IMR-90 (cell line): ENCODE measurements at regions not wholly inside any gene's neighbourhood (a gene's known extent, or its start where the extent isn't known, plus 50 kb on each side); places are given as distances from the start of the nearest gene placed in this dataset.
"Not testable (repeated sequence)": the region's sequence is repeated elsewhere in the genome, so short reads cannot be mapped to it uniquely, and the experiment has no call there.

Experiments used
- ATAC-seq: fragments of 200-7000 bp; cut with Tn5 transposase; 2 replicates; pipeline ENCODE4 v1.9.1; 2020; ENCODE audit warnings: low read depth, mild to moderate bottlenecking, moderate library complexity
- BruUV-seq: library from RNA; stranded (reverse); fragments of 400-500 nt; replicated peaks from 2 replicates; lab custom pipeline; 2021; lab: Mats Ljungman, UMichigan
- CTCF ChIA-PET: fragments of 300-600 bp; formaldehyde crosslinking; extraction: SDS; loops from one replicate; lab custom pipeline; 2021; ENCODE audit warnings: antibody characterized with exemption; lab: Yijun Ruan, JAX
- POLR2A ChIA-PET: fragments of 300-600 bp; sonication (Branson Sonifier 250); formaldehyde crosslinking; loops from one replicate; lab custom pipeline; 2022; ENCODE audit warnings: antibody characterized with exemption; ENCODE audit not compliant: unreplicated experiment; lab: Charles Lee
- DNase-seq: peaks from one replicate; pipeline ENCODE4 v3.0.0; 2013
- H2AFZ ChIP-seq: replicated peaks from 2 replicates; pipeline ENCODE3; 2013; ENCODE audit warnings: low read length, mild to moderate bottlenecking; ENCODE audit not compliant: poor library complexity
- H2AK5ac ChIP-seq: 2 replicates; pipeline ENCODE4 v1.6.1; 2013; ENCODE audit warnings: low read depth, low read length, inconsistent platforms
- H2AK9ac ChIP-seq: replicated peaks from 2 replicates; pipeline ENCODE3; 2013; ENCODE audit warnings: mild to moderate bottlenecking, low read depth, low read length, moderate library complexity; ENCODE audit not compliant: poor library complexity
- H2BK120ac ChIP-seq: 2 replicates; pipeline ENCODE4 v1.6.1; 2013; ENCODE audit warnings: low read depth, low read length, inconsistent platforms
- H2BK15ac ChIP-seq: 3 replicates; pipeline ENCODE4 v1.6.1; 2013; ENCODE audit warnings: low read depth, low read length, inconsistent platforms
- H2BK20ac ChIP-seq: 2 replicates; pipeline ENCODE4 v1.6.1; 2013; ENCODE audit warnings: low read depth, mild to moderate bottlenecking, inconsistent platforms, low read length, moderate library complexity
- H2BK5ac ChIP-seq: 2 replicates; pipeline ENCODE4 v1.6.1; 2013; ENCODE audit warnings: mild to moderate bottlenecking, low read depth, low read length, inconsistent platforms; ENCODE audit not compliant: poor library complexity, severe bottlenecking
- H3K14ac ChIP-seq: replicated peaks from 2 replicates; pipeline ENCODE4 v1.6.1; 2013; ENCODE audit warnings: low read depth, low read length, inconsistent platforms
- H3K18ac ChIP-seq: 2 replicates; pipeline ENCODE4 v1.6.1; 2013; ENCODE audit warnings: low read depth, low read length, control low read depth
- H3K23ac ChIP-seq: 2 replicates; pipeline ENCODE4 v1.6.1; 2013; ENCODE audit warnings: low read depth, low read length, inconsistent platforms
- H3K27ac ChIP-seq: 2 replicates; pipeline ENCODE4 v1.5.1; 2013; ENCODE audit warnings: mild to moderate bottlenecking, control low read depth, low read length; ENCODE audit not compliant: insufficient read depth
- H3K27me3 ChIP-seq: 2 replicates; pipeline ENCODE4 v1.6.1; 2013; ENCODE audit warnings: low read length; ENCODE audit not compliant: control insufficient read depth, insufficient read depth
- H3K36me3 ChIP-seq: 2 replicates; pipeline ENCODE4 v1.6.1; 2013; ENCODE audit warnings: low read length, mixed read lengths; ENCODE audit not compliant: control insufficient read depth, insufficient read depth
- H3K4ac ChIP-seq: 2 replicates; pipeline ENCODE4 v1.6.1; 2013; ENCODE audit warnings: low read depth, low read length, inconsistent platforms
- H3K4me1 ChIP-seq: 2 replicates; pipeline ENCODE4 v1.6.1; 2013; ENCODE audit warnings: low read length, mixed read lengths; ENCODE audit not compliant: control insufficient read depth, insufficient read depth
- H3K4me2 ChIP-seq: 2 replicates; pipeline ENCODE4 v1.6.1; 2013; ENCODE audit warnings: low read depth, mild to moderate bottlenecking, control low read depth, low read length, moderate library complexity
- H3K4me3 ChIP-seq: 2 replicates; pipeline ENCODE4 v1.5.1; 2013; ENCODE audit warnings: low read depth, mild to moderate bottlenecking, control low read depth, low read length, moderate library complexity; ENCODE audit not compliant: insufficient read depth
- H3K56ac ChIP-seq: 2 replicates; pipeline ENCODE4 v1.6.1; 2013; ENCODE audit warnings: low read length, inconsistent platforms; ENCODE audit not compliant: insufficient read depth; ENCODE audit errors: extremely low read depth
- H3K79me1 ChIP-seq, 2 experiments: 2 replicates each; pipeline ENCODE4 v1.6.1; 2013; ENCODE audit warnings: low read length in 2 of 2, inconsistent platforms in 1 of 2, low read depth in 1 of 2
- H3K9ac ChIP-seq: 2 replicates; pipeline ENCODE4 v1.6.1; 2013; ENCODE audit warnings: low read depth, low read length, control low read depth
- H3K9me1 ChIP-seq: 2 replicates; pipeline ENCODE4 v1.6.1; 2013; ENCODE audit warnings: low read length, inconsistent platforms; ENCODE audit not compliant: insufficient read depth
- H3K9me3 ChIP-seq: 2 replicates; pipeline ENCODE4 v1.6.1; 2013; ENCODE audit warnings: low read length; ENCODE audit not compliant: control insufficient read depth, insufficient read depth
- H4K20me1 ChIP-seq: 2 replicates; pipeline ENCODE4 v1.6.1; 2013; ENCODE audit warnings: low read length, inconsistent platforms; ENCODE audit not compliant: insufficient read depth
- H4K5ac ChIP-seq: 2 replicates; pipeline ENCODE4 v1.6.1; 2013; ENCODE audit warnings: mild to moderate bottlenecking, low read depth, low read length, control low read depth
- H4K8ac ChIP-seq, 2 experiments: 2 replicates each; pipeline ENCODE4 v1.6.1; 2013; ENCODE audit warnings: low read depth in 2 of 2, low read length in 2 of 2, control low read depth in 1 of 2, inconsistent platforms in 1 of 2
- H4K91ac ChIP-seq: 2 replicates; pipeline ENCODE4 v1.6.1; 2013; ENCODE audit warnings: low read depth, low read length, inconsistent platforms; ENCODE audit not compliant: insufficient read depth
- WGBS, 2 experiments: methylation state at CpG; one replicate each; pipeline versions ENCODE4 v1.1.5 to v1.1.7; 2013; ENCODE audit warnings: missing lambda C conversion rate in 2 of 2; ENCODE audit not compliant: insufficient read length in 1 of 2; ENCODE audit errors: extremely low coverage in 2 of 2; 5-methylcytosine and 5-hydroxymethylcytosine counted together
- dilution Hi-C: fragments of 300-500 bp; cut with HindIII; formaldehyde crosslinking; loops from one replicate; pipeline ENCODE4 v1.14.3; 2018; ENCODE audit warnings: low sequenced_read_pairs; ENCODE audit not compliant: unreplicated experiment
- in situ Hi-C: fragments of 300-500 bp; cut with MboI; formaldehyde crosslinking; loops from 3 replicates; pipeline ENCODE4 v1.14.3; 2019; ENCODE audit warnings: low sequenced_read_pairs, inconsistent platforms, mixed read lengths
- intact Hi-C: fragments of 100-400 bp; cut with micrococcal nuclease; formaldehyde crosslinking; loops from 2 replicates; pipeline ENCODE4 v1.10.0; 2022

DNA sequence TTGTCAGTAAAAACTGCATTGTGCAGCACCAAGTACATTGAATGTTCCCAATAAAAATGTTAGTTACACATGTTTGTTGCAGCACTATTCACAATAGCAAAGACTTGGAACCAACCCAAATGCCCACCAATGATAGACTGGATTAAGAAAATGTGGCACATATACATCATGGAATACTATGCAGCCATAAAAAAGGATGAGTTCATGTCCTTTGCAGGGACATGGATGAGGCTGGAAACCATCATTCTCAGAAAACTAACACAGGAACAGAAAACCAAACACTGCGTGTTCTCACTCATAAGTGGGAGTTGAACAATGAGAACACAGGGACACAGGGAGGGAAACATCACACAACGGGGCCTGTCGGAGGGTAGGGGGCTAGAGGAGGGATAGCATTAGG lies 401.3 kb upstream of the NR5A2 start:
- in situ Hi-C loops, H4K8ac ChIP-seq, ATAC-seq, H4K20me1 ChIP-seq, H3K27me3 ChIP-seq, H3K14ac ChIP-seq, H3K4me3 ChIP-seq, H3K4me1 ChIP-seq, H3K9me3 ChIP-seq, BruUV-seq, CTCF ChIA-PET, dilution Hi-C loops, H3K36me3 ChIP-seq, H3K4me2 ChIP-seq, H2BK20ac ChIP-seq, DNase-seq, H3K79me1 ChIP-seq, H4K91ac ChIP-seq, H3K23ac ChIP-seq, H2BK5ac ChIP-seq, H3K27ac ChIP-seq, H2AK5ac ChIP-seq, H2BK120ac ChIP-seq, H2AK9ac ChIP-seq, H2BK15ac ChIP-seq, H3K4ac ChIP-seq, H3K9me1 ChIP-seq, H3K56ac ChIP-seq, POLR2A ChIA-PET, H2AFZ ChIP-seq, H3K18ac ChIP-seq, intact Hi-C loops, H4K5ac ChIP-seq, H3K9ac ChIP-seq: not testable (repeated sequence)
- WGBS, 2 experiments: no CpG with 5 or more reads among the region's 3 CpGs
